ENCODE measurements at regions not wholly inside any gene's neighbourhood (a gene's known extent, or its start where the extent isn't known, plus 50 kb on each side); places are given as distances from the start of the nearest gene placed in this dataset.
"Not testable (repeated sequence)": the region's sequence is repeated elsewhere in the genome, so short reads cannot be mapped to it uniquely, and the experiment has no call there.

- DNase-seq (ENCODE audit: low spot score in 2 of 2) = no peak
- H3K9me3 Mint-ChIP-seq = no peaks in the 10 kb centered on the region
- no peak for ATAC-seq (ENCODE audit: low read depth)
- no peak overlapping the region for H3K27ac Mint-ChIP-seq
- H3K27me3 Mint-ChIP-seq = peaks cover 11% of the 10 kb centered on the region
- H3K36me3 Mint-ChIP-seq = no peaks in the 10 kb centered on the region
- H3K4me3 Mint-ChIP-seq = no peak overlapping the region
- H3K4me1 Mint-ChIP-seq = no peaks in the 10 kb centered on the region
Measured at GRCh38 chr1:163442895-163443294, 121.1 kb downstream of the NUF2 start.

- Mint-ChIP-seq H3K4me3 (no peak overlapping the region), H3K9me3 (no peaks in the 10 kb centered on the region), H3K27ac (no peak overlapping the region), H3K36me3 (no peaks in the 10 kb centered on the region), H3K4me1 (no peaks in the 10 kb centered on the region), H3K27me3 (peaks cover 9% of the 10 kb centered on the region)
- DNase-seq (ENCODE audit: low spot score in 2 of 2) (no peak), ATAC-seq (ENCODE audit: low read depth) (no peak)
Measured at GRCh38 chr1:163443863-163444262, 122.1 kb downstream of the NUF2 start.

GRCh38 chr1:163444665-163445064, 122.9 kb downstream of the NUF2 start:
- DNase-seq (ENCODE audit: low spot score in 2 of 2) = no peak
- Mint-ChIP-seq H3K27ac (no peak overlapping the region), H3K27me3 (peaks cover 6% of the 10 kb centered on the region), H3K9me3 (no peaks in the 10 kb centered on the region), H3K36me3 (no peaks in the 10 kb centered on the region), H3K4me1 (no peaks in the 10 kb centered on the region), H3K4me3 (no peak overlapping the region)
- no peak for ATAC-seq (ENCODE audit: low read depth)

- Mint-ChIP-seq H3K9me3 (peaks cover 2% of the 10 kb centered on the region), H3K27me3 (peaks cover 2% of the 10 kb centered on the region), H3K36me3 (no peaks in the 10 kb centered on the region), H3K4me3 (no peak overlapping the region), H3K4me1 (no peaks in the 10 kb centered on the region), H3K27ac (no peak overlapping the region)
- DNase-seq (ENCODE audit: low spot score in 2 of 2) = no peak
- no peak for ATAC-seq (ENCODE audit: low read depth)
Measured at GRCh38 chr1:163450986-163451385, 129.2 kb downstream of the NUF2 start.

GRCh38 chr1:163459539-163459938, 137.8 kb downstream of the NUF2 start:
- Mint-ChIP-seq H3K36me3 (no peaks in the 10 kb centered on the region), H3K27ac (no peak overlapping the region), H3K4me3 (no peak overlapping the region), H3K4me1 (no peaks in the 10 kb centered on the region), H3K27me3 (peaks cover 5% of the 10 kb centered on the region), H3K9me3 (peaks cover 1% of the 10 kb centered on the region)
- DNase-seq (ENCODE audit: low spot score in 2 of 2) = no peak
- no peak for ATAC-seq (ENCODE audit: low read depth)

GRCh38 chr1:163467289-163467688, 145.5 kb downstream of the NUF2 start:
- Mint-ChIP-seq H3K36me3 (no peaks in the 10 kb centered on the region), H3K4me3 (no peak overlapping the region), H3K4me1 (no peaks in the 10 kb centered on the region), H3K9me3 (peaks cover 2% of the 10 kb centered on the region), H3K27me3 (no peaks in the 10 kb centered on the region), H3K27ac (no peak overlapping the region)
- DNase-seq (ENCODE audit: low spot score in 2 of 2) (no peak), ATAC-seq (ENCODE audit: low read depth) (no peak)

- Mint-ChIP-seq H3K36me3 (no peaks in the 10 kb centered on the region), H3K27me3 (no peaks in the 10 kb centered on the region), H3K4me3 (no peak overlapping the region), H3K4me1 (no peaks in the 10 kb centered on the region), H3K9me3 (peaks cover 2% of the 10 kb centered on the region), H3K27ac (no peak overlapping the region)
- ATAC-seq (ENCODE audit: low read depth) (no peak), DNase-seq (ENCODE audit: low spot score in 2 of 2) (no peak)
Measured at GRCh38 chr1:163471779-163472650, 150.3 kb downstream of the NUF2 start.

- Mint-ChIP-seq H3K36me3 (no peaks in the 10 kb centered on the region), H3K4me3 (no peak overlapping the region), H3K27ac (no peak overlapping the region), H3K9me3 (peaks cover 2% of the 10 kb centered on the region), H3K4me1 (no peaks in the 10 kb centered on the region), H3K27me3 (no peaks in the 10 kb centered on the region)
- ATAC-seq (ENCODE audit: low read depth) = no peak
- no peak for DNase-seq (ENCODE audit: low spot score in 2 of 2)
Measured at GRCh38 chr1:163472651-163473248, 151.0 kb downstream of the NUF2 start.

GRCh38 chr1:163477276-163477830, 155.6 kb downstream of the NUF2 start:
- no peaks in the 10 kb centered on the region for H3K36me3 Mint-ChIP-seq
- H3K4me1 Mint-ChIP-seq = no peaks in the 10 kb centered on the region
- H3K9me3 Mint-ChIP-seq = peaks cover 12% of the 10 kb centered on the region
- H3K4me3 Mint-ChIP-seq = no peak overlapping the region
- no peak for ATAC-seq (ENCODE audit: low read depth)
- peaks cover 3% of the 10 kb centered on the region for H3K27me3 Mint-ChIP-seq
- no peak overlapping the region for H3K27ac Mint-ChIP-seq
- no peak for DNase-seq (ENCODE audit: low spot score in 2 of 2)

GRCh38 chr1:163498391-163499330, 176.9 kb downstream of the NUF2 start:
- not testable (repeated sequence) for H3K9me3 Mint-ChIP-seq; H3K4me1 Mint-ChIP-seq; H3K4me3 Mint-ChIP-seq; ATAC-seq (ENCODE audit: low read depth); H3K27ac Mint-ChIP-seq; H3K36me3 Mint-ChIP-seq; DNase-seq (ENCODE audit: low spot score in 2 of 2); H3K27me3 Mint-ChIP-seq

- H3K9me3 Mint-ChIP-seq = peaks cover 6% of the 10 kb centered on the region
- H3K4me1 Mint-ChIP-seq = no peaks in the 10 kb centered on the region
- H3K4me3 Mint-ChIP-seq = no peak overlapping the region
- no peak overlapping the region for H3K27ac Mint-ChIP-seq
- ATAC-seq (ENCODE audit: low read depth) (no peak), DNase-seq (ENCODE audit: low spot score in 2 of 2) (no peak)
- peaks cover 6% of the 10 kb centered on the region for H3K27me3 Mint-ChIP-seq
- peaks cover under 1% of the 10 kb centered on the region for H3K36me3 Mint-ChIP-seq
Measured at GRCh38 chr1:163504331-163504978, 182.7 kb downstream of the NUF2 start.

GRCh38 chr1:163509114-163509513, 187.4 kb downstream of the NUF2 start:
- H3K27ac Mint-ChIP-seq = no peak overlapping the region
- no peak for DNase-seq (ENCODE audit: low spot score in 2 of 2)
- H3K4me1 Mint-ChIP-seq = no peaks in the 10 kb centered on the region
- ATAC-seq (ENCODE audit: low read depth) = no peak
- H3K4me3 Mint-ChIP-seq = no peak overlapping the region
- H3K36me3 Mint-ChIP-seq = no peaks in the 10 kb centered on the region
- peaks cover 2% of the 10 kb centered on the region for H3K9me3 Mint-ChIP-seq
- peaks cover 5% of the 10 kb centered on the region for H3K27me3 Mint-ChIP-seq

GRCh38 chr1:163512349-163512989, 190.7 kb downstream of the NUF2 start:
- no peak overlapping the region for H3K27ac Mint-ChIP-seq
- H3K36me3 Mint-ChIP-seq = no peaks in the 10 kb centered on the region
- H3K27me3 Mint-ChIP-seq = peaks cover 2% of the 10 kb centered on the region
- peaks cover 6% of the 10 kb centered on the region for H3K9me3 Mint-ChIP-seq
- DNase-seq (ENCODE audit: low spot score in 2 of 2) (no peak), ATAC-seq (ENCODE audit: low read depth) (no peak)
- H3K4me1 Mint-ChIP-seq = no peaks in the 10 kb centered on the region
- no peak overlapping the region for H3K4me3 Mint-ChIP-seq
